SU-DHL-6 (cell line): ENCODE measurements at regions not wholly inside any gene's neighbourhood (a gene's known extent, or its start where the extent isn't known, plus 50 kb on each side); places are given as distances from the start of the nearest gene placed in this dataset.

Experiments
- H2AFZ ChIP-seq: fragments of 200-600 bp; sonication (generic); 2 replicates; pipeline ENCODE4 v1.6.1; 2014; ENCODE audit warnings: low read depth, mild to moderate bottlenecking, moderate library complexity, mixed read lengths, antibody characterized with exemption, low read length; ENCODE audit not compliant: severe bottlenecking
- H3F3A ChIP-seq: fragments of 200-600 bp; shearing (Covaris generic); 2 replicates; pipeline ENCODE4 v1.6.0; 2016; ENCODE audit warnings: antibody characterized with exemption, mild to moderate bottlenecking; ENCODE audit not compliant: insufficient read depth
- H3K27ac ChIP-seq: fragments of 200-600 bp; sonication (generic); 2 replicates; pipeline ENCODE4 v1.5.1; 2016; ENCODE audit warnings: low read depth, mild to moderate bottlenecking, low read length, moderate library complexity, mixed read lengths
- H3K27me3 ChIP-seq: fragments of 200-600 bp; sonication (generic), shearing (Covaris generic); 2 replicates; pipeline ENCODE4 v1.6.0; 2014; ENCODE audit warnings: mild to moderate bottlenecking, low read length
- H3K36me3 ChIP-seq: fragments of 200-600 bp; sonication (generic); 2 replicates; pipeline ENCODE4 v1.6.1; 2014; ENCODE audit warnings: mild to moderate bottlenecking, low read length, mixed read lengths
- H3K4me2 ChIP-seq: fragments of 300-600, 200-600 bp; shearing (Covaris generic), sonication (generic); 2 replicates; pipeline ENCODE4 v1.6.0; 2014; ENCODE audit warnings: low read length, low read depth, mild to moderate bottlenecking; ENCODE audit not compliant: poor library complexity, severe bottlenecking
- H3K4me3 ChIP-seq: fragments of 200-600 bp; sonication (generic); 2 replicates; pipeline ENCODE4 v1.5.1; 2014; ENCODE audit warnings: antibody characterized with exemption, low read length, mild to moderate bottlenecking, mixed read lengths; ENCODE audit not compliant: insufficient read depth, poor library complexity, severe bottlenecking
- H3K79me2 ChIP-seq: fragments of 200-600 bp; sonication (generic); 2 replicates; pipeline ENCODE4 v1.6.1; 2014; ENCODE audit warnings: mild to moderate bottlenecking, low read length, moderate library complexity; ENCODE audit not compliant: insufficient read depth
- H3K9ac ChIP-seq: fragments of 200-600 bp; sonication (generic); 2 replicates; pipeline ENCODE4 v1.7.0; 2014; ENCODE audit warnings: mild to moderate bottlenecking, low read length
- H3K9me2 ChIP-seq: fragments of 200-600 bp; sonication (generic); replicated peaks from 2 replicates; pipeline ENCODE4 v1.6.1; 2014; ENCODE audit warnings: low read length; ENCODE audit not compliant: insufficient read depth
- H3K9me3 ChIP-seq: fragments of 200-600 bp; sonication (generic); 2 replicates; pipeline ENCODE4 v1.6.1; 2014; ENCODE audit warnings: low read length, mixed read lengths; ENCODE audit not compliant: insufficient read depth
- H4K20me1 ChIP-seq: fragments of 200-600 bp; sonication (generic); 2 replicates; pipeline ENCODE4 v1.6.1; 2014; ENCODE audit warnings: low read depth, mild to moderate bottlenecking, antibody characterized with exemption, low read length, moderate library complexity, mixed read lengths
- CTCF ChIP-seq: fragments of 200-600 bp; sonication (generic); IDR thresholded peaks from one replicate; pipeline ENCODE4 v1.5.1; 2017; ENCODE audit warnings: antibody characterized with exemption, mild to moderate bottlenecking, low read length, moderate library complexity; ENCODE audit not compliant: insufficient read depth, poor library complexity, severe bottlenecking
- EZH2phosphoT487 ChIP-seq: fragments of 200-600 bp; sonication (generic), shearing (Covaris generic); conservative IDR thresholded peaks from 2 replicates; pipeline ENCODE4 v1.6.1; 2018; ENCODE audit warnings: mild to moderate bottlenecking, antibody characterized with exemption, low read length, moderate library complexity, mixed read lengths

- Histone ChIP-seq H3K9me2 (no peaks in the 10 kb centered on the region), H2AFZ (no peak overlapping the region), H4K20me1 (no peaks in the 10 kb centered on the region), H3F3A (no peaks in the 10 kb centered on the region), H3K9me3 (no peaks in the 10 kb centered on the region), H3K4me2 (no peak overlapping the region), H3K27me3 (no peaks in the 10 kb centered on the region), H3K79me2 (no peaks in the 10 kb centered on the region), H3K36me3 (no peaks in the 10 kb centered on the region), H3K27ac (no peak overlapping the region), H3K9ac (no peak overlapping the region), H3K4me3 (no peak overlapping the region)
- TF ChIP-seq EZH2phosphoT487 (no peak), CTCF (no peak)
These were observed 66.8 kb downstream of the IER5 start for GRCh38 chr1:181155339-181155738.

- Histone ChIP-seq H3K4me3 (no peak overlapping the region), H3K4me2 (no peak overlapping the region), H3K9ac (no peak overlapping the region), H3K79me2 (no peaks in the 10 kb centered on the region), H4K20me1 (no peaks in the 10 kb centered on the region), H2AFZ (no peak overlapping the region), H3K27me3 (no peaks in the 10 kb centered on the region), H3K27ac (no peak overlapping the region), H3K9me2 (no peaks in the 10 kb centered on the region), H3K9me3 (peaks cover 10% of the 10 kb centered on the region), H3F3A (no peaks in the 10 kb centered on the region), H3K36me3 (no peaks in the 10 kb centered on the region)
- TF ChIP-seq CTCF (no peak), EZH2phosphoT487 (no peak)
These were observed 71.1 kb downstream of the IER5 start for GRCh38 chr1:181159451-181160140.

GRCh38 chr1:181160322-181160721, 71.8 kb downstream of the IER5 start:
- Histone ChIP-seq H3K4me3 (no peak overlapping the region), H3K9me3 (peaks cover 10% of the 10 kb centered on the region), H3K27ac (no peak overlapping the region), H3F3A (no peaks in the 10 kb centered on the region), H3K9me2 (no peaks in the 10 kb centered on the region), H3K4me2 (no peak overlapping the region), H3K36me3 (no peaks in the 10 kb centered on the region), H3K9ac (no peak overlapping the region), H2AFZ (no peak overlapping the region), H3K79me2 (no peaks in the 10 kb centered on the region), H3K27me3 (no peaks in the 10 kb centered on the region), H4K20me1 (no peaks in the 10 kb centered on the region)
- no peak for TF ChIP-seq CTCF
- no peak for TF ChIP-seq EZH2phosphoT487
